Choroid plexus epithelial cell (primary cell): ENCODE measurements at regions not wholly inside any gene's neighbourhood (a gene's known extent, or its start where the extent isn't known, plus 50 kb on each side); places are given as distances from the start of the nearest gene placed in this dataset.
"Not testable (repeated sequence)": the region's sequence is repeated elsewhere in the genome, so short reads cannot be mapped to it uniquely, and the experiment has no call there.

Experiments
- DNase-seq: peaks from one replicate; pipeline ENCODE4 v3.0.0-alpha.2; 2010; ENCODE audit warnings: low read depth
- H3K4me3 ChIP-seq: 2 replicates; pipeline ENCODE4 v1.5.1; 2011; ENCODE audit warnings: low read depth, mild to moderate bottlenecking, control low read depth, low read length, moderate library complexity
- TF ChIP-seq, protein P1 (sequence below): conservative IDR thresholded peaks from 2 replicates; pipeline ENCODE4 v1.5.1; 2011; ENCODE audit warnings: low read depth, mild to moderate bottlenecking, control low read depth, inconsistent platforms, low read length, moderate library complexity

DNA sequence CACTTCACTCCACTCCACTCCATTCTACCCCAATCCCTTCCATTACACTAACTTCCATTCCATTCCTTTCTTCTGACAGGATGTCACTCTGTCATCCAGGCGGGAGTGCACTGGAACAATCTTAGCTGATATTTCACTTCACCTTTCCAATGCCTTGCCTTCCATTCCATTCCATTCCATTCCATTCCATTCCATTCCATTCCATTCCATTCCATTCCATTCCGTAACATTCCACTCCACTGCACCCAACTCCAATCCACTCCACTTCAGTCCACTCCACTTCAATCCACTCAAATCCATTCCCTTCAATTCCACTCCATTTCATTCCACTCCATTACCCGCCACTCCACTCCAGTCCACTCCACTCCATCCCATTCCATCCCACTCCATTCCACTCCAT lies 1099.4 kb downstream of the TSPY10 start:
- TF ChIP-seq, protein P1, sequence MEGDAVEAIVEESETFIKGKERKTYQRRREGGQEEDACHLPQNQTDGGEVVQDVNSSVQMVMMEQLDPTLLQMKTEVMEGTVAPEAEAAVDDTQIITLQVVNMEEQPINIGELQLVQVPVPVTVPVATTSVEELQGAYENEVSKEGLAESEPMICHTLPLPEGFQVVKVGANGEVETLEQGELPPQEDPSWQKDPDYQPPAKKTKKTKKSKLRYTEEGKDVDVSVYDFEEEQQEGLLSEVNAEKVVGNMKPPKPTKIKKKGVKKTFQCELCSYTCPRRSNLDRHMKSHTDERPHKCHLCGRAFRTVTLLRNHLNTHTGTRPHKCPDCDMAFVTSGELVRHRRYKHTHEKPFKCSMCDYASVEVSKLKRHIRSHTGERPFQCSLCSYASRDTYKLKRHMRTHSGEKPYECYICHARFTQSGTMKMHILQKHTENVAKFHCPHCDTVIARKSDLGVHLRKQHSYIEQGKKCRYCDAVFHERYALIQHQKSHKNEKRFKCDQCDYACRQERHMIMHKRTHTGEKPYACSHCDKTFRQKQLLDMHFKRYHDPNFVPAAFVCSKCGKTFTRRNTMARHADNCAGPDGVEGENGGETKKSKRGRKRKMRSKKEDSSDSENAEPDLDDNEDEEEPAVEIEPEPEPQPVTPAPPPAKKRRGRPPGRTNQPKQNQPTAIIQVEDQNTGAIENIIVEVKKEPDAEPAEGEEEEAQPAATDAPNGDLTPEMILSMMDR = no peak
- DNase-seq = peak; percentile 73
- no peak overlapping the region for H3K4me3 ChIP-seq

DNA sequence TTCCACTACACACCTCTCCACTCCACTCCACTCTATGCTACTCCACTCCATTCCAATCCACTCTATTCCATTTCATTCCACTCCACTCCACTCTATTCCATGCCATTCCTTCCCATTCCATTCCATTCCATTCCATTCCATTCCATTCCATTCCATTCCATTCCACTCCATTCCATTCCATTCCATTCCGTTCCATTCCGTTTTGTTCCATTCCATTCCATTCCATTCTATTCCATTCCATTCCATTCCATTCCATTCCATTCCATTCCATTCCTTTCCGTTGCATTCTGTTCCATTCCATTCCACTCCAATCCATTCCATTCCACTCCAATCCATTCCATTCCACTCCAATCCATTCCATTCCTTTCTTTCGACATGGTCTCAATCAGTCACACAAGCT lies 1121.1 kb downstream of the TSPY10 start:
- not testable (repeated sequence) for DNase-seq, H3K4me3 ChIP-seq

DNA sequence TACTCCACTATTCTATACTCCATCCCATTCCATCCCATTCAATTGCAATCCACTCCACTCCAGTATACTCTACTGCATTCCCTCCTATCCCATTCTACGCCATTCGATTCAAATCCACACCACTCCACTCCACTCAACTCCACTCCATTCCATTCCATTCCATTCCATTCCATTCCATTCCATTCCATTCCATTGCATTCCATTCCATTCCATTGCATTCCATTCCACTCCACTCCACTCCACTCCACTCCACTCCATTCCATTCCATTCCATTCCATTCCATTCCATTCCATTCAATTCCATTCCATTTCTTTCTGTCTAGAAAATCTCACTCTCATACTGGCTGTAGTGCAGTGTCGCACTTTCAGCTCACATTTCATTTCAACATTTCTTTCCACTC lies 1129.4 kb downstream of the TSPY10 start:
- not testable (repeated sequence) for DNase-seq, H3K4me3 ChIP-seq

DNA sequence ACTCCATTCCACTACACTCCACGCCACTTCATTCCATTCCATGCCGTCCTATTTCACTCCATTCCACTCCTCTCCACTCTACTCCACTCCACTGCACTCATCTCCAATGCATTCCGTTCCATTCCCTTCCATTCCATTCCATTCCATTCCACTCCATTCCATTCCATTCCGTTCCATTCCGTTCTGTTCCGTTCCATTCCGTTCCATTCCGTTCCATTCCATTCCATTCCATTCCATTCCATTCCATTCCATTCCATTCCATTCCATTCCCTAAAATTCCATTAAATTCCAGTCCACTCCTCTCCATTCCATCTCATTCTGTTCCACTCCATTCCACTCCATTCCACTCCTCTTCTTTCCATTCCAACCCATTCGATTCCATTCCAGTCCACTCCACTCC lies 1139.1 kb downstream of the TSPY10 start:
- H3K4me3 ChIP-seq = no peak overlapping the region
- TF ChIP-seq, protein P1 = no peak
- no peak for DNase-seq

DNA sequence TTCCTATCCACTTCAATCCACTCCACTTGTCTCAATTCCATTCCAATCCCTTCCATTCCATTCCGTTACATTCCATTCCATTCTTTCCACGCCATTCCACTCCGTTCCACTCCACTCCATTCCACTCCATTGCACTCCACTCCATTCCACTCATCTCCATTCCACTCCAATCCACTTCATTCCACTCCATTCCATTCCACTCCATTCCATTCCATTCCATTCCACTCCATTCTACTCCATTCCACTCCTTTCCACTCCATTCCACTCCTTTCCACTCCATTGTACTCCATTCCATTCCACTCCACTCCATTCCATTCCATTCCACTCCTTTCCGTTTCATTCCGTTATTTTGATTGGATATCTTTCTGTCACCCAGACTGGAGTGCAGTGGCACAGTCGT lies 1158.7 kb downstream of the TSPY10 start:
- TF ChIP-seq, protein P1 = no peak
- H3K4me3 ChIP-seq = no peak overlapping the region
- DNase-seq = no peak
